Adrenal gland (tissue), 5 donors: ENCODE measurements at regions not wholly inside any gene's neighbourhood (a gene's known extent, or its start where the extent isn't known, plus 50 kb on each side); places are given as distances from the start of the nearest gene placed in this dataset.

Experiments
- CTCF ChIP-seq, 6 experiments: fragments of 450-650 bp in 4 of 6; fragments of 200-600 bp in 2 of 6; sonication (generic) in 1 of 6; IDR thresholded peaks; 1 replicate in 5 of 6; 2 replicates in 1 of 6; pipeline versions ENCODE4 v1.5.1 to v1.8.0; 2016 to 2021; ENCODE audit warnings: antibody characterized with exemption in 6 of 6, mild to moderate bottlenecking in 2 of 6, moderate library complexity in 1 of 6
- POLR2A ChIP-seq, 2 donors: fragments of 450-650 bp; IDR thresholded peaks; one replicate each; pipeline ENCODE4 v1.6.1; 2017; ENCODE audit warnings: antibody characterized with exemption in 2 of 2, mild to moderate bottlenecking in 2 of 2, moderate library complexity in 1 of 2
- donor health status: DM: no; HTN: no; CAD: no.

GRCh38 chr9:75599126-75599525 is 291.3 kb upstream of the PCSK5 start:
- TF ChIP-seq CTCF (IDR thresholded peaks at IDR 0.05), result no peak
- no peak for TF ChIP-seq POLR2A (IDR thresholded peaks at IDR 0.05)
